B cell (primary cell): ENCODE measurements at regions not wholly inside any gene's neighbourhood (a gene's known extent, or its start where the extent isn't known, plus 50 kb on each side); places are given as distances from the start of the nearest gene placed in this dataset.

Experiments used
- EZH2 ChIP-seq: IDR thresholded peaks from 2 replicates; pipeline ENCODE4 v1.6.1; 2012; ENCODE audit warnings: borderline replicate concordance, low read depth, mild to moderate bottlenecking, moderate library complexity, low read length; ENCODE audit not compliant: insufficient read depth, poor library complexity, severe bottlenecking
- TF ChIP-seq, protein P1 (sequence below): fragments of 200-600 bp; IDR thresholded peaks from one replicate; pipeline ENCODE4 v1.8.0; 2022; ENCODE audit warnings: antibody characterized with exemption, mild to moderate bottlenecking

DNA sequence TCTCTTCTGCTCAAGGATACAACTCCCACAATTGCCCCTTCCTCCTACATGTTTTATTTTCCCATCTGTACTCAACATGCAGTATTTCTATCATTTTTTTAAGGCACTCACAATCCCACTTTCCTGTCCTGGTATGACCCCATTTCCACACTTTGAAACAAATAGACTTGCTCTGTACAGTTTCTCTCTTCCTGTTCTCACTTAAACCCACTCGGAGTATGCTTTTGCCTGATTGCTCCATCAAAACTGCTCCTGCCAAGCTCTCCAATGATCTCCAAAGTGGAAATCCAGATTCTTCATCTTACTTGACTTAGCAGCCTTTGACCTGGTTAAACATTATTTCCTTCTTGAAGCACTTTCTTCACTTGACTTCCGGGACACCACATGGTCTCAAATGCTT is 384.5 kb downstream of the SEC23A start:
- TF ChIP-seq, protein P1, sequence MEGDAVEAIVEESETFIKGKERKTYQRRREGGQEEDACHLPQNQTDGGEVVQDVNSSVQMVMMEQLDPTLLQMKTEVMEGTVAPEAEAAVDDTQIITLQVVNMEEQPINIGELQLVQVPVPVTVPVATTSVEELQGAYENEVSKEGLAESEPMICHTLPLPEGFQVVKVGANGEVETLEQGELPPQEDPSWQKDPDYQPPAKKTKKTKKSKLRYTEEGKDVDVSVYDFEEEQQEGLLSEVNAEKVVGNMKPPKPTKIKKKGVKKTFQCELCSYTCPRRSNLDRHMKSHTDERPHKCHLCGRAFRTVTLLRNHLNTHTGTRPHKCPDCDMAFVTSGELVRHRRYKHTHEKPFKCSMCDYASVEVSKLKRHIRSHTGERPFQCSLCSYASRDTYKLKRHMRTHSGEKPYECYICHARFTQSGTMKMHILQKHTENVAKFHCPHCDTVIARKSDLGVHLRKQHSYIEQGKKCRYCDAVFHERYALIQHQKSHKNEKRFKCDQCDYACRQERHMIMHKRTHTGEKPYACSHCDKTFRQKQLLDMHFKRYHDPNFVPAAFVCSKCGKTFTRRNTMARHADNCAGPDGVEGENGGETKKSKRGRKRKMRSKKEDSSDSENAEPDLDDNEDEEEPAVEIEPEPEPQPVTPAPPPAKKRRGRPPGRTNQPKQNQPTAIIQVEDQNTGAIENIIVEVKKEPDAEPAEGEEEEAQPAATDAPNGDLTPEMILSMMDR = no peak
- no peak for TF ChIP-seq EZH2
